ENCODE measurements at regions not wholly inside any gene's neighbourhood (a gene's known extent, or its start where the extent isn't known, plus 50 kb on each side); places are given as distances from the start of the nearest gene placed in this dataset.

DNA sequence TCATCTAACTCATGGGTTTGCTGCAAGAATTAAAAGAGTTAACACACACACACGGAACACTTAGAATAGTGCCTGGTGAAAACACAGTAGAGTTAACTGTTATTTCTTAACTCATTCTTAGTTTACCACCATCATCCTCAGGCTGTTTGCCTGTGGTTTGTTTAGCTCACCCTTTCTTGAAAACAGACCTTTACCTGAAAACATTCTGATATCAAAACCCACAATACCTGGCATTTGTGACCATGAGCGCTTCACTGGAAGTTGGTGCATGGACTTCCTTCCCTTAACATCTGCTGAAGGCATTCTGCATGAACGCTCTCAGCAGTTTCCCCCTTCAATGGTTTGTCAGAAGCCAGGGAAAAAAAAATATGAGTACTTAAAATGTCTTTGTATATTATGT, 256.0 kb downstream of the ETS1 start:
- H3K9me2 ChIP-seq (ENCODE audit: insufficient read depth) = no peaks in the 10 kb centered on the region
- Mint-ChIP-seq H3K27me3 (ENCODE audit: insufficient read depth, low read depth, poor library complexity) (peaks cover 2% of the 10 kb centered on the region), H3K9me3 (no peaks in the 10 kb centered on the region), H3K27ac (no peak overlapping the region), H3K36me3 (ENCODE audit: low read depth) (no peaks in the 10 kb centered on the region), H3K4me3 (no peak overlapping the region), H3K4me1 (peaks cover 15% of the 10 kb centered on the region)
- DNase-seq (ENCODE audit: low spot score) = no peak
- no peaks in the 10 kb centered on the region for H3K4me1 ChIP-seq (ENCODE audit: insufficient read depth)
- no peaks in the 10 kb centered on the region for H3K27me3 ChIP-seq (ENCODE audit: insufficient read depth)
- no peak for ATAC-seq
- no peak for TF ChIP-seq STAT1 (IDR thresholded peaks at IDR 0.05; ENCODE audit: unreplicated experiment)
- TF ChIP-seq, protein P1, sequence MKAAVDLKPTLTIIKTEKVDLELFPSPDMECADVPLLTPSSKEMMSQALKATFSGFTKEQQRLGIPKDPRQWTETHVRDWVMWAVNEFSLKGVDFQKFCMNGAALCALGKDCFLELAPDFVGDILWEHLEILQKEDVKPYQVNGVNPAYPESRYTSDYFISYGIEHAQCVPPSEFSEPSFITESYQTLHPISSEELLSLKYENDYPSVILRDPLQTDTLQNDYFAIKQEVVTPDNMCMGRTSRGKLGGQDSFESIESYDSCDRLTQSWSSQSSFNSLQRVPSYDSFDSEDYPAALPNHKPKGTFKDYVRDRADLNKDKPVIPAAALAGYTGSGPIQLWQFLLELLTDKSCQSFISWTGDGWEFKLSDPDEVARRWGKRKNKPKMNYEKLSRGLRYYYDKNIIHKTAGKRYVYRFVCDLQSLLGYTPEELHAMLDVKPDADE (IDR thresholded peaks at IDR 0.05) = no peak
- TF ChIP-seq NANOG (IDR thresholded peaks at IDR 0.05; ENCODE audit: borderline replicate concordance) = no peak
- no peak for TF ChIP-seq JUNB (IDR thresholded peaks at IDR 0.05; ENCODE audit: unreplicated experiment)
- no peak for TF ChIP-seq ZNF114 (CRISPR knock-in tag; IDR thresholded peaks at IDR 0.05)
- TF ChIP-seq, protein P2, sequence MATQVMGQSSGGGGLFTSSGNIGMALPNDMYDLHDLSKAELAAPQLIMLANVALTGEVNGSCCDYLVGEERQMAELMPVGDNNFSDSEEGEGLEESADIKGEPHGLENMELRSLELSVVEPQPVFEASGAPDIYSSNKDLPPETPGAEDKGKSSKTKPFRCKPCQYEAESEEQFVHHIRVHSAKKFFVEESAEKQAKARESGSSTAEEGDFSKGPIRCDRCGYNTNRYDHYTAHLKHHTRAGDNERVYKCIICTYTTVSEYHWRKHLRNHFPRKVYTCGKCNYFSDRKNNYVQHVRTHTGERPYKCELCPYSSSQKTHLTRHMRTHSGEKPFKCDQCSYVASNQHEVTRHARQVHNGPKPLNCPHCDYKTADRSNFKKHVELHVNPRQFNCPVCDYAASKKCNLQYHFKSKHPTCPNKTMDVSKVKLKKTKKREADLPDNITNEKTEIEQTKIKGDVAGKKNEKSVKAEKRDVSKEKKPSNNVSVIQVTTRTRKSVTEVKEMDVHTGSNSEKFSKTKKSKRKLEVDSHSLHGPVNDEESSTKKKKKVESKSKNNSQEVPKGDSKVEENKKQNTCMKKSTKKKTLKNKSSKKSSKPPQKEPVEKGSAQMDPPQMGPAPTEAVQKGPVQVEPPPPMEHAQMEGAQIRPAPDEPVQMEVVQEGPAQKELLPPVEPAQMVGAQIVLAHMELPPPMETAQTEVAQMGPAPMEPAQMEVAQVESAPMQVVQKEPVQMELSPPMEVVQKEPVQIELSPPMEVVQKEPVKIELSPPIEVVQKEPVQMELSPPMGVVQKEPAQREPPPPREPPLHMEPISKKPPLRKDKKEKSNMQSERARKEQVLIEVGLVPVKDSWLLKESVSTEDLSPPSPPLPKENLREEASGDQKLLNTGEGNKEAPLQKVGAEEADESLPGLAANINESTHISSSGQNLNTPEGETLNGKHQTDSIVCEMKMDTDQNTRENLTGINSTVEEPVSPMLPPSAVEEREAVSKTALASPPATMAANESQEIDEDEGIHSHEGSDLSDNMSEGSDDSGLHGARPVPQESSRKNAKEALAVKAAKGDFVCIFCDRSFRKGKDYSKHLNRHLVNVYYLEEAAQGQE (IDR thresholded peaks at IDR 0.05; ENCODE audit: unreplicated experiment) = no peak
- TF ChIP-seq, protein P3, sequence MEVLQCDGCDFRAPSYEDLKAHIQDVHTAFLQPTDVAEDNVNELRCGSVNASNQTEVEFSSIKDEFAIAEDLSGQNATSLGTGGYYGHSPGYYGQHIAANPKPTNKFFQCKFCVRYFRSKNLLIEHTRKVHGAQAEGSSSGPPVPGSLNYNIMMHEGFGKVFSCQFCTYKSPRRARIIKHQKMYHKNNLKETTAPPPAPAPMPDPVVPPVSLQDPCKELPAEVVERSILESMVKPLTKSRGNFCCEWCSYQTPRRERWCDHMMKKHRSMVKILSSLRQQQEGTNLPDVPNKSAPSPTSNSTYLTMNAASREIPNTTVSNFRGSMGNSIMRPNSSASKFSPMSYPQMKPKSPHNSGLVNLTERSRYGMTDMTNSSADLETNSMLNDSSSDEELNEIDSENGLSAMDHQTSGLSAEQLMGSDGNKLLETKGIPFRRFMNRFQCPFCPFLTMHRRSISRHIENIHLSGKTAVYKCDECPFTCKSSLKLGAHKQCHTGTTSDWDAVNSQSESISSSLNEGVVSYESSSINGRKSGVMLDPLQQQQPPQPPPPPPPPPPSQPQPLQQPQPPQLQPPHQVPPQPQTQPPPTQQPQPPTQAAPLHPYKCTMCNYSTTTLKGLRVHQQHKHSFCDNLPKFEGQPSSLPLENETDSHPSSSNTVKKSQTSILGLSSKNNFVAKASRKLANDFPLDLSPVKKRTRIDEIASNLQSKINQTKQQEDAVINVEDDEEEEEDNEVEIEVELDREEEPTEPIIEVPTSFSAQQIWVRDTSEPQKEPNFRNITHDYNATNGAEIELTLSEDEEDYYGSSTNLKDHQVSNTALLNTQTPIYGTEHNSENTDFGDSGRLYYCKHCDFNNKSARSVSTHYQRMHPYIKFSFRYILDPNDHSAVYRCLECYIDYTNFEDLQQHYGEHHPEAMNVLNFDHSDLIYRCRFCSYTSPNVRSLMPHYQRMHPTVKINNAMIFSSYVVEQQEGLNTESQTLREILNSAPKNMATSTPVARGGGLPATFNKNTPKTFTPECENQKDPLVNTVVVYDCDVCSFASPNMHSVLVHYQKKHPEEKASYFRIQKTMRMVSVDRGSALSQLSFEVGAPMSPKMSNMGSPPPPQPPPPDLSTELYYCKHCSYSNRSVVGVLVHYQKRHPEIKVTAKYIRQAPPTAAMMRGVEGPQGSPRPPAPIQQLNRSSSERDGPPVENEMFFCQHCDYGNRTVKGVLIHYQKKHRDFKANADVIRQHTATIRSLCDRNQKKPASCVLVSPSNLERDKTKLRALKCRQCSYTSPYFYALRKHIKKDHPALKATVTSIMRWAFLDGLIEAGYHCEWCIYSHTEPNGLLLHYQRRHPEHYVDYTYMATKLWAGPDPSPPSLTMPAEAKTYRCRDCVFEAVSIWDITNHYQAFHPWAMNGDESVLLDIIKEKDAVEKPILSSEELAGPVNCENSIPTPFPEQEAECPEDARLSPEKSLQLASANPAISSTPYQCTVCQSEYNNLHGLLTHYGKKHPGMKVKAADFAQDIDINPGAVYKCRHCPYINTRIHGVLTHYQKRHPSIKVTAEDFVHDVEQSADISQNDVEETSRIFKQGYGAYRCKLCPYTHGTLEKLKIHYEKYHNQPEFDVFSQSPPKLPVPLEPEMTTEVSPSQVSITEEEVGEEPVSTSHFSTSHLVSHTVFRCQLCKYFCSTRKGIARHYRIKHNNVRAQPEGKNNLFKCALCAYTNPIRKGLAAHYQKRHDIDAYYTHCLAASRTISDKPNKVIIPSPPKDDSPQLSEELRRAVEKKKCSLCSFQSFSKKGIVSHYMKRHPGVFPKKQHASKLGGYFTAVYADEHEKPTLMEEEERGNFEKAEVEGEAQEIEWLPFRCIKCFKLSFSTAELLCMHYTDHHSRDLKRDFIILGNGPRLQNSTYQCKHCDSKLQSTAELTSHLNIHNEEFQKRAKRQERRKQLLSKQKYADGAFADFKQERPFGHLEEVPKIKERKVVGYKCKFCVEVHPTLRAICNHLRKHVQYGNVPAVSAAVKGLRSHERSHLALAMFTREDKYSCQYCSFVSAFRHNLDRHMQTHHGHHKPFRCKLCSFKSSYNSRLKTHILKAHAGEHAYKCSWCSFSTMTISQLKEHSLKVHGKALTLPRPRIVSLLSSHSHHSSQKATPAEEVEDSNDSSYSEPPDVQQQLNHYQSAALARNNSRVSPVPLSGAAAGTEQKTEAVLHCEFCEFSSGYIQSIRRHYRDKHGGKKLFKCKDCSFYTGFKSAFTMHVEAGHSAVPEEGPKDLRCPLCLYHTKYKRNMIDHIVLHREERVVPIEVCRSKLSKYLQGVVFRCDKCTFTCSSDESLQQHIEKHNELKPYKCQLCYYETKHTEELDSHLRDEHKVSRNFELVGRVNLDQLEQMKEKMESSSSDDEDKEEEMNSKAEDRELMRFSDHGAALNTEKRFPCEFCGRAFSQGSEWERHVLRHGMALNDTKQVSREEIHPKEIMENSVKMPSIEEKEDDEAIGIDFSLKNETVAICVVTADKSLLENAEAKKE (CRISPR knock-in tag; IDR thresholded peaks at IDR 0.05) = no peak
- no peak for TF ChIP-seq CREB1 (CRISPR knock-in tag; IDR thresholded peaks at IDR 0.05; ENCODE audit: low read depth)
- no peak overlapping the region for H3K4me2 ChIP-seq
- no peak overlapping the region for H3K4me3 ChIP-seq
- no peak overlapping the region for H3K27ac ChIP-seq (ENCODE audit: low read depth)
- H2AFZ ChIP-seq = no peak overlapping the region
- no peaks in the 10 kb centered on the region for H3F3A ChIP-seq (replicated peaks; ENCODE audit: low read depth)
- H4K20me1 ChIP-seq (replicated peaks; ENCODE audit: insufficient read depth) = no peaks in the 10 kb centered on the region
- H3K79me2 ChIP-seq (replicated peaks; ENCODE audit: insufficient read depth) = no peaks in the 10 kb centered on the region
- H3K36me3 ChIP-seq (ENCODE audit: insufficient read depth) = no peaks in the 10 kb centered on the region

Data from GM23338 (cell line).